Activated CD8-positive, alpha-beta T cell treated with anti-CD3 and anti-CD28 coated beads, Interleukin-2, amount 10 ng/mL, durations not matched to agents 7 days and 5 days (primary cell): ENCODE measurements at regions not wholly inside any gene's neighbourhood (a gene's known extent, or its start where the extent isn't known, plus 50 kb on each side); places are given as distances from the start of the nearest gene placed in this dataset.

Experiments used
- ATAC-seq: fragments of 150-1000 bp; cut with Tn5 transposase; one replicate; pipeline ENCODE4 v1.10.0; 2021; ENCODE audit warnings: moderate library complexity
- CTCF ChIA-PET: fragments of 350-600 bp; sonication (Branson Sonifier 250); formaldehyde crosslinking; loops from one replicate; lab custom pipeline; 2021; ENCODE audit warnings: antibody characterized with exemption; lab: Charles Lee
- POLR2A ChIA-PET: fragments of 350-600 bp; sonication (Branson Sonifier 250); formaldehyde crosslinking; loops from one replicate; lab custom pipeline; 2021; ENCODE audit warnings: antibody characterized with exemption; lab: Charles Lee
- DNase-seq: peaks from one replicate; pipeline ENCODE4 v3.0.0-alpha.2; 2020
- H3K27ac Mint-ChIP-seq: one replicate; pipeline ENCODE4 v1.8.0; 2021; ENCODE audit warnings: mild to moderate bottlenecking, mixed read lengths
- H3K27me3 Mint-ChIP-seq: one replicate; pipeline ENCODE4 v1.8.0; 2021; ENCODE audit warnings: low read depth, mixed read lengths
- H3K36me3 Mint-ChIP-seq: one replicate; pipeline ENCODE4 v1.8.0; 2021; ENCODE audit warnings: low read depth, mixed read lengths
- H3K4me1 Mint-ChIP-seq: one replicate; pipeline ENCODE4 v1.8.0; 2021; ENCODE audit warnings: low read depth, mixed read lengths
- H3K4me3 Mint-ChIP-seq: one replicate; pipeline ENCODE4 v1.8.0; 2021; ENCODE audit warnings: mild to moderate bottlenecking, mixed read lengths
- H3K9me3 Mint-ChIP-seq: one replicate; pipeline ENCODE4 v1.8.0; 2022; ENCODE audit warnings: mixed read lengths; ENCODE audit not compliant: insufficient read depth

DNA sequence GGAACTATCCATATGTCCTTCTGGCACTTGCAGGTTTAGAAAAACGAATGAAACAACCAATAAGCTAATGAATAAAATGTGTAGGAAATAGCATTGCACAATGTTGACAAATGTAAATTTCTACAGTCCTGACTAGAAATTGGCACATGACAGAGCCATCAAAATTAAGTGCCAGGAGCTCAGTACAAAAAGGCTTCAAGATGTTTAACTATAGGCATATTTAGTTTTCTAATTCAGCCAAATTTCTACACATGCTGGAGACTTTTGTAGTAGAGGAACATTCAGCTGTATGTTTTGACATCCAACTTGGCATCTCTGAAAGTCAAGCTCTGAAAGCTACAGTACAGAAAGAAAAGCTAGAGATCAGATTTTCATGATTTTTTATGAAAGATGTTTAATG lies 1999.4 kb upstream of the AGA start:
- ATAC-seq = no peak
- no peaks in the 10 kb centered on the region for H3K36me3 Mint-ChIP-seq
- ChIA-PET POLR2A (interaction anchor here (0.6 kb wide), 1 partner anchor 59 kb away, joined by 3 read pairs; no protein-coding TSS in a partner anchor), CTCF (no interaction called here)
- peaks cover 3% of the 10 kb centered on the region for H3K9me3 Mint-ChIP-seq
- H3K27me3 Mint-ChIP-seq = no peaks in the 10 kb centered on the region
- H3K4me1 Mint-ChIP-seq = no peaks in the 10 kb centered on the region
- H3K27ac Mint-ChIP-seq = no peak overlapping the region
- no peak overlapping the region for H3K4me3 Mint-ChIP-seq
- DNase-seq = no peak

DNA sequence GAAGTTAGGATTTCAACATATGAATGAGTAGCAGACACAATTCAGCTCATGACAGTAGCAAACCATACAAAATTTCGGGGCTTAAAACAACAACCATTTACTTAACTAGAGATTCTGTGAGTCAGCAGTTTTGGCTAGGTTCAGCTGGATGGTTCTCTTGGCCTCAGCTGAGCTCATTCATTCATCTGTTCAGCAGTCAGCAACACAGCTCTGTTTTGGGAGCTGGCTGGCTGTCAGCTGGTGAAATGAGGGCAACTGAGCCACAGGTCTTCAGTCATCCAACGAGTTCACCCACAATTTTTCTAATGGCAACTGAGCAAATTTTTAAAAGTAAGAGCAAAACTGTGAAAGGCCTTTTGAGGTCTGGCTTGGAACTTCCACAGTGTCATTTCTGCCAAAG lies 2005.1 kb upstream of the AGA start:
- H3K27ac Mint-ChIP-seq = no peak overlapping the region
- H3K4me1 Mint-ChIP-seq = no peaks in the 10 kb centered on the region
- H3K27me3 Mint-ChIP-seq = no peaks in the 10 kb centered on the region
- H3K36me3 Mint-ChIP-seq = no peaks in the 10 kb centered on the region
- CTCF ChIA-PET = no interaction called here
- DNase-seq (no peak), ATAC-seq (no peak)
- POLR2A ChIA-PET = no interaction called here
- no peak overlapping the region for H3K4me3 Mint-ChIP-seq
- H3K9me3 Mint-ChIP-seq = peaks cover 3% of the 10 kb centered on the region

DNA sequence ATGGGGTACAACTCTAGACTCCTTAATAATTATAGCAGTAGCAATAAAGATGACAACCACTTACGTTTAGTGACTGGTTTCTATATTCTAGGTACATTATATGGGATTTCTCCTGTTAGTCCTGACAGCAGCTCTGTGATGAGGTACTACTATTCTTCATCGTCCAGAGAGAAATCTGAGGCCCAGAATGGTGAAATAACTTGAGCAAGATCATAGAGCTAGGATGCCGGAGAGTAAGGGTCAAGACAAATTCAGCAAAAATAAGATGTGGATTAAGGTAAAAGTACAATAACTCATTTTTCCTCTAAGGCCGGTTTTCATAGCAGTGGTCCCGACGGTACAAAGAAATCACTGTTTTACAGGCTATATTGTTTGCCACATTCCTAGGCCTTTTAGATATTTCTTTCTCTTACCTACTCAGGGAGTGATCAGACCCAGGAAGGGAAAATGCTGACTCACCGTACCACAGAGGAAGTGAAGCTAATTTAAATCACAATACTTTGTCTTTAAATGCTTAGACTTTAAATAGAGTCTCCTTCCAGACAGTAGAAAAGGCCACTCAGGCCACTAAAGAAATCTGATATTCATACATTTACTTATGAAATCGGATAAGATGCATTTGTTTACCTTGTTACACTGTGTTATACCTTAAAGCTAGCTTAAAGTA lies 2023.0 kb upstream of the AGA start:
- Mint-ChIP-seq H3K4me3 (no peak overlapping the region), H3K27ac (no peak overlapping the region), H3K9me3 (peaks cover 4% of the 10 kb centered on the region), H3K27me3 (no peaks in the 10 kb centered on the region), H3K4me1 (no peaks in the 10 kb centered on the region), H3K36me3 (no peaks in the 10 kb centered on the region)
- ATAC-seq (no peak), DNase-seq (no peak)
- ChIA-PET CTCF (no interaction called here), POLR2A (no interaction called here)

DNA sequence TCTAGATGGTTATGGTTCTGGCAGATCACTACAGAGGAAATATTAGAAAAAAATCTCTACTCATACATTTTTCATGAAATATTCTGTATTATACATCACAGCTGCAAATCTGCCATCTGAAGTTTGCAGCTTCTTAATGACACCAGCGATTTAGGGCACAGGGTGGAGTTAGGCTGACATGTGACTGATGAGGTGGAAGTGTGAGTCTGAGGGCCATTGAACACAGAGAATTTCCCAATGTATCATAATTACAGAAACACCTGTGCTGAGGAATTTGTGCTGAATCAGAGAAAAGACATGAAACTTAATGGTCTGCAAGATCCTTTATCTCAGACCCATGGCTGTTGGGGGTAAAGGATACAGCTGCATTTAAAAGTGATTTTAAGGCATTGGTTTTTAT lies 2025.6 kb upstream of the AGA start:
- ATAC-seq (no peak), DNase-seq (no peak)
- no peaks in the 10 kb centered on the region for H3K4me1 Mint-ChIP-seq
- H3K9me3 Mint-ChIP-seq = peaks cover 8% of the 10 kb centered on the region
- CTCF ChIA-PET = interaction anchor here (0.8 kb wide), 1 partner anchor 23 kb away, joined by 3 read pairs; no protein-coding TSS in a partner anchor
- H3K27me3 Mint-ChIP-seq = no peaks in the 10 kb centered on the region
- H3K36me3 Mint-ChIP-seq = no peaks in the 10 kb centered on the region
- POLR2A ChIA-PET = no interaction called here
- no peak overlapping the region for H3K27ac Mint-ChIP-seq
- H3K4me3 Mint-ChIP-seq = no peak overlapping the region

DNA sequence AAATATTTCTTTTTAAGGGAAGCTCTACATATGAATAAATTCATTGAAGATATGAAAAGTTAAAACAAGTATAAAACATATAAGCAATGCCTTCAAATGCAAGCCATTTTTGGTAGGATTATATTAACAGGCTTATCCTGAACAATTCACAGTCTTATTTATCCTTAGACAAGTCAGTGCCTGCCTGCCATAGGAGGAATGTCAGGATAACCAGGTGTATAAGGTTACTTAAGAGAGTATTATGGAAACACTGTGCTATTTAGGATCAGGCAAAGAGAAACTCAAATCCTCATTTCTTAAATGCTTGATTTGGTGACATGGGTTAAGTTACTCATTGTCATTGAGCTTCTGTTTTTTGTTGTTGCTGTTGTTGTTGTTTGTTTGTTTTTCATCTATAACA lies 2029.9 kb upstream of the AGA start:
- no peak for DNase-seq
- CTCF ChIA-PET = no interaction called here
- Mint-ChIP-seq H3K9me3 (peaks cover 4% of the 10 kb centered on the region), H3K27ac (no peak overlapping the region), H3K4me1 (no peaks in the 10 kb centered on the region), H3K27me3 (no peaks in the 10 kb centered on the region), H3K4me3 (no peak overlapping the region), H3K36me3 (no peaks in the 10 kb centered on the region)
- POLR2A ChIA-PET = no interaction called here
- ATAC-seq = no peak

DNA sequence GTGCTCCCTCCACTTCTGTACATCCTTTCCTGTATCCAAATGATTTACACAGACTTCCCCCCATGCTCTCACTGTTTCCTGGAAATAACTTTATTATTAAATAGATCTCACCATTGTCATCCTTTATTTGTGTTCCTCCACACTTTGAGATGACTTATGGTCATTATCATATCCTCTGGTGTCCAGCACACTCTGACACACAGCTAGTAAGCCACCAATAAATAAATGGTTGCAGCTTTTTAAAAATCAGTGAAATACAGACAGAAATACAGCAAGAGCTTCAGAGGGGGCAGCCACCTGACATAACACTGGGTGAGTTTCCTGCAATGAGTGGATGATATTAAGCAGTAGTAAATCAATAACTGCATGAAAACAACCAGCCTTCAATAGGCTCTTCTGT lies 2036.4 kb upstream of the AGA start:
- POLR2A ChIA-PET = no interaction called here
- Mint-ChIP-seq H3K9me3 (peaks cover 19% of the 10 kb centered on the region), H3K27me3 (no peaks in the 10 kb centered on the region), H3K36me3 (no peaks in the 10 kb centered on the region), H3K4me3 (no peak overlapping the region), H3K4me1 (no peaks in the 10 kb centered on the region), H3K27ac (no peak overlapping the region)
- ATAC-seq = no peak
- DNase-seq = no peak
- CTCF ChIA-PET = no interaction called here

DNA sequence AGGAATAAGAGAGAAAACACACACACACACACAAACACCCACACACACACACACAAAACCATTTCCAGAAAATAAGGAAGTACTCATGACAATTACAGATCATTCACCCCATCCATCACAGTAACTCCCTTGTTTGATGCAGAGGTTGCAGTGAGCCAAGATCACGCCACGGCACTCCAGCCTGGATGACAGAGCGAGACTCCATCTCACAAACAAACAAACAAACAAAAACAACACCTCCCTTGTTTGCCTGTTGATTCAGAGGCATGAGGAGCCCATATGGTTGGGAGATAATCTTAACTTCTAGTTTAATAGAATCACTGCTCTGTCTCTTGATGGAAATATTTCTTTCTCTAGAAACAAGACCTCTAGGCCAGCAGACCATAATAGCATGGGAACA lies 2043.5 kb upstream of the AGA start:
- Mint-ChIP-seq H3K36me3 (no peaks in the 10 kb centered on the region), H3K4me1 (no peaks in the 10 kb centered on the region), H3K27ac (no peak overlapping the region), H3K27me3 (no peaks in the 10 kb centered on the region), H3K4me3 (no peak overlapping the region), H3K9me3 (peaks cover 18% of the 10 kb centered on the region)
- POLR2A ChIA-PET = no interaction called here
- CTCF ChIA-PET = no interaction called here
- ATAC-seq (no peak), DNase-seq (no peak)

DNA sequence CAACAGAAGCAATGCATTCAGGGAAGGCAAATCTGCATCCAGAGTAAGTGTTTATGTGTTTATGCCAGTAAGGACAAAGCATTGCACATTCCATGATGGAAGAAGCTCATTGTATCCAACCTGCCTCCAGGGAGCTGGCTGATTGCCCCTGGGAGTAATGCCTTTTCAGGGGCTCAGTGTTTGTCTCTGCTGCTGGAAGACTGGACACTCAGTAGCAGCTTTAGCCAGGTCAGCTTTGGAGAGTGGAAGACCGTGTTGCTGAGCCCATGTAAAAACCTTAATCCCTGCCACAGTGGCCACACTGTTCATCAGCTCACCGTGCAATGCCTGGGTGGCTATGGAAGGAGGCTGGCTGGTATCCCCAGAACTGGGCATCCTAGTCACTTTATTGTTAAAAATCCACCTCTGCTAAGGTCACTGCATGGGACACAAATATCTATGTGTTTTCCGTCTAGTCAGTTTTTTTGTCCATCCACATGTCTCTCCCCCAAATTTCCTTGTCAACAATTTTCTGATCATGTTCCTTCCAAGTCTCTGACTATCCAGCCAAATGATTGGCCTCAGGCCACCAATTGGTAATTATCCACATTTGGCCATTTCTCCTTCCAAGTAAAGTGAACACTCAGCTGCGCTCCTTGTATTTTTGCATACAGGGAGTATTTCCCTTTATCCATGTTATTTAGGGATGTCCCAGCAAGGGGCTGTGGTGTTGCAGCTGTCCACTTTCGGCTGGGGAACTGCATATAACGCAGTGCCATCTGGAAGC lies 2044.5 kb upstream of the AGA start:
- Mint-ChIP-seq H3K4me3 (no peak overlapping the region), H3K27me3 (no peaks in the 10 kb centered on the region), H3K27ac (no peak overlapping the region), H3K9me3 (peaks cover 8% of the 10 kb centered on the region), H3K4me1 (no peaks in the 10 kb centered on the region), H3K36me3 (no peaks in the 10 kb centered on the region)
- CTCF ChIA-PET = no interaction called here
- no peak for DNase-seq
- POLR2A ChIA-PET = no interaction called here
- ATAC-seq = no peak

DNA sequence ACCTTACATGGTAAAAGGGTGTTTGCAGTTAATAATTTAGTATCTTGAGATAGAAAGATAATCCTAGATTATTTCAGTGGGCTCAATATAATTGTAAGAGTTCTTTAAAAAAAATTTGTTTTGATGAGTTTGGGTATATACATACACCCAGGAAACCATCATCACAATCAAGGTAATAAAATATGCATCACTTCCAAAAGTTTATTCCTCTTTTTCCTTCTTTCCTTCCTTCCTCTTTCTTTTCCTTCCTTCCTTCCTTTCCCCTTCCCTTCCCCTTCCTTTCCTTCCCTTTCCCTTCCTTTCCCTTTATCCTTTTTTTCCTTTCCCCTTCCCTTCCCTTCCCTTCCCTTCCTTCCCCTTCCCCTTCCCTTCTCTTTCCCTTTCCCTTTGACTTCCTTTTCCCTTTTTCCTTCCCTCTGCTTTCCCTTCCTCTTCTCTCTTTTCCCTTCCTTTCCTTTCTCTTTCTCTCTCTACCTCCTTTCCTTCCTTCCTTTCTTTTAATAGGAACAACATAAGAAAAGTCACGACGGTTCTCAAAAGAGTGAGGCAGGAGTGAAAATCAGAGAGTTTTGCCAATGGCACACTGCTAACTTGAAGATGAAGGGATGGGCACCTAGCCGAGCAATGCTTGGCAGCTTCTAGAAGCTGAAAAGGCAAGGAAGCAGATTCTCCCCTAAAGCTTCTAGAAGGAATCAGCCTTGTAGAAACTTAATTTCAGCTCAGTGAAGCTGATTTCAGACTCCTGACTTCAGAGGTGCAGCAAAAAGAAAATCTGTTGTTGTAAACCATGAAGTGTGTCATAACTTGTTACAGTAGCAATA lies 2050.2 kb upstream of the AGA start:
- DNase-seq (no peak), ATAC-seq (no peak)
- Mint-ChIP-seq H3K27me3 (no peaks in the 10 kb centered on the region), H3K36me3 (no peaks in the 10 kb centered on the region), H3K9me3 (peaks cover 15% of the 10 kb centered on the region), H3K27ac (no peak overlapping the region), H3K4me1 (no peaks in the 10 kb centered on the region), H3K4me3 (no peak overlapping the region)
- ChIA-PET POLR2A (no interaction called here), CTCF (no interaction called here)

DNA sequence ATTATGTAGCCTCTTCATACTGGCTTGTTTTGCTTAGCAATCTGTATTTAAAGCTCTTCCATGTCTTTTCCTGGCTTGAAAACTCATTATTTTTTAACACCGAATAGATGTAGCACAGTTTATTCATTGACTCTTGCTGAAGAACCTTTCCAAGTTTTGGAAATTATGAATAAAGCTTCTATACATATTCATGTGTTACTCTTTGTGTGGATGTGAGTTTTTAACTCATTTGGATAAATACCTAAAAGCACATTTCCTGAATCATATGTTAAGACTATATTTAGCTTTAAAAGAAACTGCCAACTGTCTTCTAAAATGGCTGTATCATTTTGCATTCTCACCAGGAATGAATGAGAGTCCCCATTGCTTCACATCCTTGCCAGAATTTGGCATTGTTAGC lies 2061.7 kb upstream of the AGA start:
- ATAC-seq (no peak), DNase-seq (no peak)
- no peaks in the 10 kb centered on the region for H3K27me3 Mint-ChIP-seq
- H3K4me3 Mint-ChIP-seq = no peak overlapping the region
- ChIA-PET CTCF (no interaction called here), POLR2A (no interaction called here)
- no peak overlapping the region for H3K27ac Mint-ChIP-seq
- H3K9me3 Mint-ChIP-seq = no peaks in the 10 kb centered on the region
- no peaks in the 10 kb centered on the region for H3K4me1 Mint-ChIP-seq
- H3K36me3 Mint-ChIP-seq = no peaks in the 10 kb centered on the region

DNA sequence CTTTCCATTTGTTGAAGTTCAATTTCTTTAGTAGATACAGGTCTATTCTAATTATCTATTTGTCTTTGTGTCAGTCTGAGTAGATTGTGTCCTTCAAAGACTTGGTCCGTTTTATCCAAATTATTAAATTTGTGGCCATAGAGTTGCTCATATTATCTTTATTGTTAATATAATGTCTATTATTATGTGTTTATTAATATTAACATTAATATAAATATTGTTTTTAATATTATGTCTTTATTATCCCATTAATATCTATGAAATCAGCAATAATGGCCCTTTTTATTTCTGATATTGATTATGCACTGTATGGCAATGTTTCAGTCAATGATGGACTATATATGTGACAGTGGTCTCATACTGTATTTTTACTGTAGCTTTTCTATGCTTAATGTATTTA lies 2067.3 kb upstream of the AGA start:
- ChIA-PET CTCF (no interaction called here), POLR2A (no interaction called here)
- no peaks in the 10 kb centered on the region for H3K9me3 Mint-ChIP-seq
- no peaks in the 10 kb centered on the region for H3K36me3 Mint-ChIP-seq
- H3K4me3 Mint-ChIP-seq = no peak overlapping the region
- DNase-seq (no peak), ATAC-seq (no peak)
- H3K27me3 Mint-ChIP-seq = no peaks in the 10 kb centered on the region
- H3K4me1 Mint-ChIP-seq = no peaks in the 10 kb centered on the region
- H3K27ac Mint-ChIP-seq = no peak overlapping the region

DNA sequence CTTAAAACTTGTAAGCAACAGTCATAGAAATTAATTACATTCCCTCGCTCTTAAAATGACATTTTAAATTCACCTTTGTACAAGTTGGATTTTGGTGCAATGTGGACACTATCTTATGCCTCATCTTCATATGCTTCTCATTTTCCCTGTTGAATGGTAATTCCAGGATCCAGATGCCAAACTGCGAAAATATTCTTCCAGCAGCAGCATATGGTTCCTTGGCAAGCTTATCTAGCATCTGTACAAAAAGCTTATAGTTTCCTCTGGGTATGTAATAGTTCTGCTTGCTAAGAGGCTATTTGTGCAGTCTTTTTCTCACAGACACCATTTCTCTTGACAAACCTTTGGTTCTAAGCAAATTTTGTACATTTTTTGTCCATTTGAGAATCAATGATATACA lies 2079.7 kb upstream of the AGA start:
- CTCF ChIA-PET = no interaction called here
- no peaks in the 10 kb centered on the region for H3K27me3 Mint-ChIP-seq
- no peaks in the 10 kb centered on the region for H3K4me1 Mint-ChIP-seq
- no peaks in the 10 kb centered on the region for H3K36me3 Mint-ChIP-seq
- no peak overlapping the region for H3K4me3 Mint-ChIP-seq
- peaks cover 9% of the 10 kb centered on the region for H3K9me3 Mint-ChIP-seq
- no peak overlapping the region for H3K27ac Mint-ChIP-seq
- ATAC-seq (no peak), DNase-seq (no peak)
- POLR2A ChIA-PET = no interaction called here
